HG02938 (cell line): ENCODE measurements at regions not wholly inside any gene's neighbourhood (a gene's known extent, or its start where the extent isn't known, plus 50 kb on each side); places are given as distances from the start of the nearest gene placed in this dataset.
"Not testable (repeated sequence)": the region's sequence is repeated elsewhere in the genome, so short reads cannot be mapped to it uniquely, and the experiment has no call there.

Experiments
- ATAC-seq: cut with Tn5 transposase; IDR thresholded peaks from one replicate; pipeline ENCODE4 v1.9.1; 2021; ENCODE audit warnings: mild to moderate bottlenecking, moderate library complexity; ENCODE audit not compliant: unreplicated experiment

DNA sequence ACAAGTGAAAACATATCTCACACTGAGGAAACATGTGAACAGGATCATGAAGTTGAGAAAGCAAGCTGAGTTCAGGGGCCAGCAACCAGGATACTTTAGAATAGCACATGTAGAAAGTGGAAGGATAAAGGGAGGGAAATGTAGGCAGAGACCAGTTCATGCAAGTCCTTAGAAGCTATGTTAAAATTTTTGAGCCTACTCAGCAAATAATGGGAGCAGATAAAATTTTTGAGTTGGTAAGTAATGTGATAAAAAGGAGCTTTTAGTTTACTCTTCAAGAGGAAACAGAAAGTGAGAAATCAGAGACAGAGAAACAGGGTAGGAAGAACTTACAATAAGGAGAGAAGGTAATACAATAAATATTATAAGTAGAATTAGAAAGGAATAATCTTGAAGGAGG lies 105.6 kb upstream of the ZBTB20 start:
- ATAC-seq, result no peak

DNA sequence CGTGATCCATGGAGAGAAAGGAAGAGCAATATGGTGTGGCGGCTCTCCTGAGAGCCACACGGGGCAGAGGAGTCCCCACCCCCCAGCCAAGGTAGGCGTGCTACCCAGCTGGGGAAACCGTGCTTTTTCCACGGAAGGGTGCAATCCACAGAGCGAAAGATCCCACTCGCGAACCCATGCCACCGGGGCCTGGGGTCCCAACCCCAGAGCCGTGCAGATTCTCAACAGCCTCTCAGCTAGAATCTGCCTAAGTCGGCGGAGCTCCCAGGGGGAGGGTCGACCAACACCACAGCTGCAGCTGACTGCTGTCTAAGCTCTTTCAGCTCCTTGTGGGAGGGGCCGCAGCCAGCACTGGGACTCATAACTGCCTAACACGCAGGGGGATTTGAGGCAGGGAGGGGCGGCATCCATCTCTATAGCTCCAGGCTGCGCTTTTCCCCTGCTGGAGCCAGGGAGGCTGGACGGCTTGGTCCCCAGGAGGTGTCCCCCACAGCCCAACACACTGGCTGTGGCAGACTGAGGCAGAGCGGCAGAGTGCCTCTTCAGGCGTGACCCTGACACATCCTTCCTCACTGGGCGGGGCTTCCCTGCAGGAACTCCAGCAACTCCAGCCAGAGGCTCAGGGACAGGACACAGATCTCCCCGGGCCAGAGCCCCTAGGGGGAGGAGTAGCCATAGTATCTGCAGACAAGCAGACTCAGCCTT lies 107.6 kb upstream of the ZBTB20 start:
- ATAC-seq, result no peak

DNA sequence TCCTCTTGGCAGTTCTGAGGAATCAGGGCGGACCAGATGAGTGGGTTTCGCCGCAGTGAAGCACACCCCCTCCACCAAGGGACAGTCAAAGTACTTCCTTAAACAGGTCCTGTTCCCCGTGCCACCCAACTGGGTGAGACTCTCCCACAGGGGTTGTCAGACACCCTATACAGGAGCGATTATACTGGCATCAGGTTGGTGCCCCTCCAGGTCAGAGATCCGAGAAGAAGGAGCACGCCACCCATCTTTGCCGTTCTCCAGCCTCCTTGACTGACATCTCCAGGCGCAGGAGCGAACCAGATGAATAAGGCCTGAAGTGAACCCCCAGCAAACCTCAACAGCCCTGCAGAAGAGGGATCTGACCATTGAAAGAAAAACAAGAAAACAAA lies 108.1 kb upstream of the ZBTB20 start:
- ATAC-seq, result no peak

DNA sequence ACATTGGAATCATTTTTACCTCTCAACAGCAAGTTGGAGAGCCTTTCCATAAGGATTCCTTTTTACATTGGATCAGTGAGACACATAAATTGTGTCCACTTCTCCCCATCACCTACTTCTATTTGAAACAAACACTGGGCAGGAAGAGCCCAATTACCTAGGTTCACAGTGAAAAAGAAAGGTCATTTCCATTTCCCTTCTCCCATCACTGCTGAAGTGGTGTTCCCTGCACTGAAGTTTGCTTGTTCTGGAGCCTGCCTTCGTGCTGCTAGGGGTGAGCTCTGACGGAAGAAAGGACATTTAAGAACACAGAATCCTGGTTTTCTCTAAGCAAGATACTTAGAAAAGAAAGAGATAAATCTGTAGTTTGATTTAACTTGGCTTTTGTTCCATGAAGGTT lies 123.8 kb upstream of the ZBTB20 start:
- ATAC-seq, result no peak

DNA sequence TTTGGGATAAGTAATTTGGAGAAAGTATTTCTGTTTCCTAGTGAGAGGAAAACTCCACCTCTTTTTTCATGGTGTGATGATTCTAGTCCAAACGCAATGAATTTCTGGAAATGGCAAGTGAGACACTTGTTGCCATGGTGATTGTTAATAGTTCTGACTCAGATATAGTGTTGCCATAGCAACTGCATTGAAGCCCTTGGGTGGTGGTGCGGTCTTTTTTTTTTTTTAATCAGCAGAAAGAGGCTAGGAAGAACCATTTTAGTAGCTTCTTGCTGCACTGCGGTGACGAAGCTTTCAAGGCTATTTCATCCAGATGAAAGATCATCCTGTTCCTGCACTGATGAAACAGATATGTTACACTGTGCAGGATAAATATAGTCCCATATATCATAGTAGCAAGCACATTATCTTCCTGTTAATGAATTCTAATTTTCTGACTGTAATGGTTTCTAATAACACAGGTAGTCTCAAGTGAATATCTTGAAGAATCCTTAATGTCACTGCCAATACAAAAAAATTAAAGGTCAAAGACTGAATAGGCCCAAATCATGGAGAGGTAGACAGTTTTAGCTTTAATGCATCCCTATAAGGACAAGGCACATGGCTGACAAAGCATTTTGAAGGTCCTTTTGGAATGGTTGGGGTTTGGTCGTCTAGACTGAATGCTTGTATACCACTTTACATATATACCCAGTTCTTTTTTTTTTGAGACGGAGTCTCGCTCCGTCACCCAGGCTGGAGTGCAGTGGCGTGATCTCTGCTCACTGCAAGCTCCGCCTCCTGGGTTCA lies 125.1 kb upstream of the ZBTB20 start:
- ATAC-seq, result no peak

DNA sequence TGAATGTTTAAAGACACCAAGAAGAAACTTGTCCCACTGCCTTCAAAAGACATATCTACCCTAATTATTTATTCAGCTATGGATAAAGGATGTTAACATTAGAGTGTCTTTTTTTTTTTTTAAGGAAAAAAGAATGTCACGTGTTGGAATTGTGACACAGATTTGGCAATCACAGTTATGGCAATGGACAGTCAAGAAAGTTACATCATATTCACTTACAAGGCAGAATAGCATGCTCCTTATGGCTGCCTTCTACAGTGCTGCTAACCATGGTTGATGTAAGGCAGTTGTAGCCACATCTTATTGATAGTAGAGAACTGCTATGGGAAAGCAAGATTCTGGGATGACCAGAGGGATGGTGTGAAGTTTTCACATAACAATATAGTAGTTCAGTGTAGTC lies 128.8 kb upstream of the ZBTB20 start:
- no peak for ATAC-seq

DNA sequence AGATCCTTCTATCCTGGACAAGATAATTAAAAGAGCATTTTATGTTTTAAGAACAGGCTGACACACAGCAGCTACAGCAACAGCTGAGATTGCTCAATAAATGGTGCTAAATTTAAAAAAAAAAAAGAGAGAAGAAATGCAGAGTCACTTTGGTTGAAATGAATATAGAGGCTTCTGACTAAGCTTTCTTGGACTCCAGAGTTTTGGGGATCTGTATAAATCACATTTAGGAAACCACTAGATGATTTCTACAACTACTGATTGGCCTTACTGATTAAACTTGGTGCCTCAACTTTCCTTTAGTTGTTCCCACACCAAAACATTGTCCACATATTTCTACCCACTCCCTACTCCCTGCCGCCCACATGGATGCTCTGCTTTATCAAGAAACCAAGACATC lies 132.9 kb upstream of the ZBTB20 start:
- no peak for ATAC-seq

DNA sequence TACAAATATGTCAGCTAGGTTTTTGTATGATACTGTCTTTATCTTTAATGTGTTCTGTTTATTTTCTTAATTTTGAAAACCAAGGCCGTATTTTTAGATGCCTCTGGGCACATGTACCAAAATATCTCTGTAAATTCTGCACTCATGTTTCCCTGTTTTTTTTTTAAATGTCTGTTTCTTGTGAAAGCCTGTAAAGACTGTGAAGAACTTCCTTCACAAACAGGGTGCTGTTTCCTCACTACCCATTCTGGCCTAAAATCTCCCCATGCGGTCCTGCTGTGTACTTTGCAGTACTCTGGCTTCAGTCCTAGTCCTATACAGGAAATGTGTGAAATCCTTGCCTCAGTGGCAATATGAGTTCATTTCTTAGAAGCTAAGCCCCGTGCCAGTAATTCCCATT lies 133.4 kb upstream of the ZBTB20 start:
- ATAC-seq, result no peak

DNA sequence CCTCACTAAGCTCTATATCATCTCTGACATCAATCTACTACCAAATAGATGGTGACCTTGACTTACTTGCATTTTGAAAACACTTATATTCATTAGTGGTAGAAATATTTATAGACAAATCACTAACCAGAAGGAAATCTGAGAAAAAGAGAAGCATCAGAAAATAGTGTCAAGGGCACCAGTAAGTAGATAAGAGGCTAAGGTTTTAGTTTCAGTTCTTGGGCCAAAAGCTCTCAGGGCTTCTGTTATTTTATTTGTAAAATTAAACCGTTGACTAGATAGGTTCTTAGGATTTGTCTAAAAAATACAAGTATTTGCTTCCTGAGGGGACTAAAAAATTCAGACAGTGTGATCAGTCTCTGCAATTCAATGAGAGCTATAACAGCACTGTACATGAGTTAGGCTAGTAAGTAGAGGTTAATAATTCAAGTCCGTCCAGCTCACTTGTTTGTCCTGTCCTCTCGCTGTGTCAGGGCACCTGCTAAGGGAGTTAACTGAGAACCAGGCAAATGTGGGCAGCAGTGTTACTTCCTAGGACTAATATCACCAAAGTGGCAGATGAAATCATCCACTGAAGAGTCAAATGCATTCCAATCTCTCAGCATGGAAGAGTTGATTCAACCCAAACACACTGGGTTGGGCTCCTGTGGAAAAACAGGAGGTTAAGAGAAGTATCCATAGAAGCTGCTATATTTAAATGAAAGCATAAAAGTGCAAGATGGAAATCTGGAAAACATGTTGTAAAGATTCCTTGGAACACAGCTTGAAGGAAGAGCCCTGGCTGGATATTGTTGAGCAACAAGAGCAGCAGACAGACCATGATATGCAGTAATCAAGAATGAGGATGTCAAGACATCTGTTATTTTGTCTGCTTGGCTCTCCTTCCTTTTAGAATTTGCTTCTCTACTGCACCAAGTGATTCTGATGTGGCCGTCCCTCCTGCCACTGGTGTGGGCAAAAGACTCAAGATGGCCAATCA lies 134.9 kb upstream of the ZBTB20 start:
- ATAC-seq, result no peak

DNA sequence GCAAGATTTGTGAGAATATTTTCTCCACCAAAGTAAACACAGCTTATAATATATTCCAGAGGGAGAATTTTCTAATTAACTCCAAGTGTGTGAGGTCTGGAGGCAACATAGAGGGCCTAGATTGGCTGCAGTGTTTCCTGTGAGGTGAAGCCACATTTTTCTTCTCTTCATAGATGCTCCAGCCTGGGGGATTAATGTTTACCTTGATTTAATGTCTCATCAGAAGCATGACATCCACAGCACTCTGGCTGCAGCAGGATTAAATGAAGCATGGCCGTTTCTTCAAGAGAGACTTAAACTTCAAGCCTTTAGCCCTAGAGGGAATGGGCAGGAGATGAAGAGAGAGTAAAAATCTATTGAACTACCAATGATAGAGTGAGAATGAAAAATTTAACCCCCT lies 137.9 kb upstream of the ZBTB20 start:
- no peak for ATAC-seq

DNA sequence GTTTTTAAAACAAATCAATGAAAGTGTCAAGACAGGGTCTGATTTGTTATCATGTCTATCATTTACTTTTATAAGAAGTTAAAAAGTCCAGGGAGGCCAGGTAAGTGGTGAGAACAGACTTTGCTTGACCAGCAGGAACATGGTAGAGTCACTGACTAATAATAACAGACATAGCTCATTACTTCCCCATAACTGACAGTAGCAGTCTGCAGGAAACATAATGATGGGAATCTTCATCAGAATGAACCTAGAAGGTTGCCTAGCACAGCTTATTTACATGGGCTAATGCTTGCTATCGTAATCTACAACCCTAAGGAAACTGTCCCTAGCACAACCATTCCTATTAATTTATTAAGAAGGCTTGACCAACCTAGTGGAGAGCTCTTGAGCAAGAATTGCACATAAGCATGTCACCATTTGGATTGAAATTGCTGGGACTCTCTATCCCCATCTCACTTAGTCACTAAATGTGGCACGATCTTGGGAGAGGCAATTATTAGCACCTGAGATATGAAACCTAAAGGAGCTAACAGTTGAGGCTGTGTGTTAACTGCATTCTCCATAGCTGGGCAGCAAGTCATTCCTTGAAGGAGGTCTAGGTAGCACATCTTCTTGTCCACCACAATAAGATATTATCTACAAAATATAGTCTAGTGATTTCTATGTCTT lies 139.6 kb upstream of the ZBTB20 start:
- ATAC-seq, result no peak

DNA sequence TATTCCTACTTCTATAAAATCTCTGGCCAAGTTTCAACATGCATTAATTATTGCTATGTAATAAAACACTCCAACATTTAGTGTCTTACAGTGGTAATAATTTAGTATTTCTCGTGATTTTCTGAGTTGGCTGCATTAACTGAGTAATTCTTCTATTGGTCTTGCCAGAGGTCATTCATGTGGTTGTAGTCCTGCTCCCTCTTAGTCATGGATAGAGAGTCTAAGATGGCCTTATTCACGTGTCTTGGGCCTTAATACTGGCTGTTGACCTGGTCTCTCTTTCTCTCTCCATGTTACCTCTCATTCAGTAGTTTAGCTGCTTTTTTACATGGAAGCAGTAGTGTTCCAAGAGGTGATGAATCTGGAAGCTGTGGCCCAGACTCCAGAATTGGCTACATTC lies 140.1 kb upstream of the ZBTB20 start:
- ATAC-seq, result no peak

DNA sequence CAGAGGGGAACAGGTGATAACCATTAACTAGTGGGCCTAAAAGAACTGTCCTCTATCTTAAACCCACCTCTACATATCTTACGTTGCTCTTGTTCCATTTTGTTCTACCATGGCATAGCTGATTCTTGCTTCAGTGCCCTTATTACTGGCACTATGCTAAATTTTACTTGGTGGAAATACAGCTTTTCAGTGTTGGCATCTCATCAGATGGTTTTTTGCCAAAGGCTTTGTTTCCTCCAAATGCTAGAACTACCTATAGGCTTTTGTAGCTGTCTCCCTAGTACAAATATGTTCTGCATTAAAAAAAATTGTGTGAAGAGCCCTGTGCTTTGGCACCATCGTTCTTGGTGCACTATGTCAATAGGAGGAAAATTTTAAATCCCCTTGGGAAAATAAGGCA lies 145.0 kb upstream of the ZBTB20 start:
- no peak for ATAC-seq

DNA sequence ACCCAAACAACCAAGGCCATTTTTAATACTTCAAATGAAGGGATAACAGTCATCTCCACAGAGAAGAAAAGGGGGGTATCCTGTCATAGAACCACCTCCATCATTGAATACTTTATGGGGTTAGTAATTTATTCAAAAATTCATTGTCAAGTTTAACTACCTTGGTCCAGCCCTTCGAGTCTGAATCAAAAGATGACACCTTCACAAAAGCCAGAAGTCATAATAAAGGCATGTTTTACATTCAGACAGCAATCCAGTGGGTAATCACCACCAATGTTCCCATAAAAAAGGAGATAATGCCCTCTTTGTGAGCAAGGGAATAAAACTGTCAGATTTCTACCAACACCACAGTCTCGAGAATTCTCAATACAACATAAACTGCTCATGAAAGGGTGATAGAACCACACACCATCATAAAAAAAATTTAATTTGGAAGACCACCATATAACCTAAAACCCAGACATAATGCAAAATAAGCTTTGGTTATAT lies 145.6 kb upstream of the ZBTB20 start:
- no peak for ATAC-seq

DNA sequence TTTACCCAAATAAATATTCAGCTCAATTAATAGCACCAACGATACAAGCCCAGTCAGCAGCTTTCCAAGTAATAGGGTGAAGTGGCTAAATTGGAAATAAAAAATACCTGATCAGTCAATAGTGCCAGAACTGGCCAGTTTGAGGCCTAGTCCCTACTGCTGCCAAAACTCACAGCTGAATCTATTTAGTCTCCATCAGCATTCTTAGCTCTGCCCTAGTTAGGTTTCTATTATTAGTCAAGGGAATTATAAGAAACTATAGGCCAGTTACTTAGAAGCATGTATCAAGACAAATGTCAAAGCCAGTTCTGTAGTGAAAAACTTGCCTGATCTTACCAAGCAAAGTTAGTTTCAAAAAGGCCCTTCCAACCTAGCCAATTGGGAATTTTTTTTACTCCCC lies 146.2 kb upstream of the ZBTB20 start:
- no peak for ATAC-seq

DNA sequence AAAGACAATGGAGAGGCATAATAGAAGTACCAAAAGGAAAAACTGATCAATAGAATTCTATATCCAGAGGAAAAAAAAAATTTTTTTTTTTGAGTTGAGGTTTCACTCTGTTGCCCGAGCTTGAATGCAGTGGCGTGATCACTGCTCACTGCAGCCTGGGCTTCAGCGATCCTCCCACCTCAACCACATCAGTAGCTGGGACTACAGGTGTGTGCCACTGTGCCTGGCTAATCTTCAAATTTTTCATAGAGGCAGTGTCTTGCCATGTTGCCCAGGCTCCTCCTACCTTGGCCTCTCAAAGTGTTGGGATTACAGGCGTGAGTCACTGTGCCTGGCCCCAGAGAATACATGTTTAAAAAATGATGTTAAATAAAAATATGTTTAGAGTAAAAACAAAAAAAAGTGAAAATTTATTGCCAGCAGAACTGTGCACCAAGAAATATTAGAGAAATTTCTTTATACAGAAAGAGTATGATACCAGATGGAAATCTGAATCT lies 154.3 kb upstream of the ZBTB20 start:
- no peak for ATAC-seq

DNA sequence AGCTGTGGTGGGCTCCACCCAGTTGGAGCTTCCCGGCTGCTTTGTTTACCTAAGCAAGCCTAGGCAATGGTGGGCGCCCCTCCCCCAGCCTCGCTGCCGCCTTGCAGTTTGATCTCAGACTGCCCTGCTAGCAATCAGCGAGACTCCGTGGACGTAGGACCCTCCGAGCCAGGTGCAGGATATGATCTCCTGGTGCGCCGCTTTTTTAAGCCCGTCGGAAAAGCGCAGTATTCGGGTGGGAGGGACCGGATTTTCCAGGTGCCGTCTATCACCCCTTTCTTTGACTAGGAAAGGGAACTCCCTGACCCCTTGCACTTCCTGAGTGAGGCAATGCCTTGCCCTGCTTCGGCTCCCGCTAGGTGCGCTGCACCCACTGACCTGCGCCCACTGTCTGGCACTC lies 170.9 kb upstream of the ZBTB20 start:
- not testable (repeated sequence) for ATAC-seq

DNA sequence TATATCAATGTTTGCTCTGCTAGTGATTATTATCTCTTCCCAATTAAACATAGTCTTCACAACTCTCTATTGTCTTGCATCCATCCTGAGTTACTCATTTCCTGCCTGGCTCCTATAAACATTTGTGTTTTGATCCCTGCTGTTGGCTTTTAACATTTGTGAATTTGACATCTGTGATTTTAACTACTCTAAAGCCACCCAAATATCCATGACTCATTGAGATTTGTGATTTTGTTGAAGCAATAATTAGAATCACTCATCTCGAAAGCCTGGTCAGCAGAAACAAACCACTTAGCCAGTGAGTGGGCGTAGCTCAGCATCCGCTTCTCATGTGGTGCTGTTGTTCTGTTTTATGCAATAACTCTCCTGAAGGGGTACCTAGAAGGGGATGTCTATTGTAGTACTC lies 174.3 kb upstream of the ZBTB20 start:
- ATAC-seq, result no peak

DNA sequence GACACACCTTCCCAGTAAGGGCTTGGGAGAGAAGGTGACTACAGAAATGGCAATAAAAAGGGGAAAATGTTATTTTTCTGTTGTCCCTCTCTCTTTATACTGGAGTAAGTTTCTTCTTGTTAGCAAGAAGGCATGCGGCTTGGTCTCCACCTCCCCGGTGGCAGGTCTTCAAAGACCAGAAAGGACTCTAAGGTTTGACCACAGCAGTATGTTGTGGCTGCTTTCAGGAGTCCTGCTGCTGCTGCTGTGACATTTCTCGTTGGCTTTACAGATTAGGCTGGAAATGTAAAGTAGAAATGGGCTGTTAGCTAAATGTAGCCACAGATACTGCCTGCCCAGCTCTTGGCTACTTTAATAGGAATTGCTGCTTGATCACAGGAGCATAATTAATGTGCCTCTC lies 175.8 kb upstream of the ZBTB20 start:
- ATAC-seq, result no peak

DNA sequence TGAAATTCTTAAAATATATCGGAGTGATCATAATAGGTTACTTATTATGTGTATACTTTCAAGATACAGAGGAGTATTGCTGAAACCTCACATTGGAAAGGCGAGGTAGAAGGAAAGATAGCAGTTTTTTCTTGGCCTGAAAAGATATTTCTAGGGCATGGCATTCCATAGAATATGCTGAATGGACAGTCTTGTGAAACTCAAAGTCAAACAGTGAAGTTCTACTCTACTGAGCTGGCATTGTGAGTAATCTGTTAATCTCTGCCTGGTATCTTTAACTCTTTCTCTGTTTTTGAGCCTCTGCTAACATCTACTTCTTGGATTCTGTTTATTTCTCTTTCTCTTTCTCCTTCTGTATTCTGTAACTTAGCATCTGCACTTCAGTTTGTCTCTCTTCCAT lies 176.3 kb upstream of the ZBTB20 start:
- ATAC-seq, result no peak

DNA sequence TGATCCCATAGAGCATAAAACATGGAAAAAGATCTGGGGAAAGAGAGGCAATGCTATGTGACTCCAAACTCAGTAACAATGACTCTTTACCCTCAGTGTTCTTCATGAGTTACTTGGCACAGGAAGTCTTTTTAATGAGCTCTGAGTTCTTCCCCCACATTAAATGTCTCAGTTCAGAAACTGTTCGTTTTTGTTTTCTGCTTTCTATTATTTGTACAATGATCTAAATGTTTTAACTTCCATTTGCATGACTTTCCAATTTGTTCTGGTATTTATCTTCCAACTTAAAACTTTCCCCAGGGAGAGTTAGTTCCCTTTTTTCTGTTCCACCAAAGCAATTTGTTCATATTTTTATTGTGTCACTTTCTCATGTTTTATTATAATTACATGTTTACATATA lies 177.0 kb upstream of the ZBTB20 start:
- ATAC-seq, result no peak
